HK-2 (cell line): ENCODE measurements at regions not wholly inside any gene's neighbourhood (a gene's known extent, or its start where the extent isn't known, plus 50 kb on each side); places are given as distances from the start of the nearest gene placed in this dataset.

ENCODE experiments used
- DNase-seq: peaks from one replicate; pipeline ENCODE4 v3.0.0-alpha.2; 2018; ENCODE audit not compliant: unreplicated experiment

- peak; percentile 13 for DNase-seq
Measured at GRCh38 chr3:102529452-102529851, 94.6 kb downstream of the ZPLD1 start.

- no peak for DNase-seq
Measured at GRCh38 chr3:102530415-102531181, 95.8 kb downstream of the ZPLD1 start.

- DNase-seq = no peak
Measured at GRCh38 chr3:102531686-102532085, 96.9 kb downstream of the ZPLD1 start.

GRCh38 chr3:102532901-102533300 lies 98.1 kb downstream of the ZPLD1 start:
- no peak for DNase-seq

GRCh38 chr3:102533784-102534183 lies 99.0 kb downstream of the ZPLD1 start:
- DNase-seq = no peak

GRCh38 chr3:102536456-102536855 lies 101.6 kb downstream of the ZPLD1 start:
- DNase-seq = no peak

- no peak for DNase-seq
Measured at GRCh38 chr3:102537123-102537522, 102.3 kb downstream of the ZPLD1 start.

GRCh38 chr3:102544741-102545140 lies 109.9 kb downstream of the ZPLD1 start:
- no peak for DNase-seq

GRCh38 chr3:102545276-102545675 lies 110.5 kb downstream of the ZPLD1 start:
- DNase-seq = no peak

GRCh38 chr3:102553876-102554275 lies 119.1 kb downstream of the ZPLD1 start:
- no peak for DNase-seq

GRCh38 chr3:102570511-102570910 lies 135.7 kb downstream of the ZPLD1 start:
- DNase-seq = no peak

- DNase-seq = no peak
Measured at GRCh38 chr3:102571006-102571405, 136.2 kb downstream of the ZPLD1 start.

- no peak for DNase-seq
Measured at GRCh38 chr3:102571720-102572384, 137.0 kb downstream of the ZPLD1 start.

GRCh38 chr3:102573483-102574028 lies 138.7 kb downstream of the ZPLD1 start:
- DNase-seq = no peak

- DNase-seq = no peak
Measured at GRCh38 chr3:102574355-102574754, 139.5 kb downstream of the ZPLD1 start.

- no peak for DNase-seq
Measured at GRCh38 chr3:102576651-102577050, 141.8 kb downstream of the ZPLD1 start.

GRCh38 chr3:102577082-102577789 lies 142.4 kb downstream of the ZPLD1 start:
- DNase-seq = no peak

GRCh38 chr3:102580760-102581159 lies 145.9 kb downstream of the ZPLD1 start:
- no peak for DNase-seq

GRCh38 chr3:102586485-102586884 lies 151.7 kb downstream of the ZPLD1 start:
- DNase-seq = no peak

- DNase-seq = no peak
Measured at GRCh38 chr3:102593812-102594602, 159.2 kb downstream of the ZPLD1 start.

GRCh38 chr3:102595057-102595456 lies 160.2 kb downstream of the ZPLD1 start:
- DNase-seq = no peak
